Body of pancreas (tissue), 4 donors: ENCODE measurements at regions not wholly inside any gene's neighbourhood (a gene's known extent, or its start where the extent isn't known, plus 50 kb on each side); places are given as distances from the start of the nearest gene placed in this dataset.
"Not testable (repeated sequence)": the region's sequence is repeated elsewhere in the genome, so short reads cannot be mapped to it uniquely, and the experiment has no call there.

Experiments
- ATAC-seq: fragments of 150-250 bp; one replicate; pipeline ENCODE4 v1.9.1; 2016
- DNase-seq, 4 donors: peaks; one replicate each; pipeline ENCODE4 v3.0.0-alpha.2; 2019
- H3K27ac ChIP-seq, 4 donors: fragments of 200-600 bp; sonication (generic); 1 replicate in 3 of 4; 2 replicates in 1 of 4; pipeline versions ENCODE4 v1.5.1 to v1.6.1; 2016 to 2019; ENCODE audit warnings: mild to moderate bottlenecking in 1 of 4, mixed read lengths in 1 of 4, moderate library complexity in 1 of 4
- H3K27me3 ChIP-seq, 2 donors: fragments of 200-600 bp; sonication (generic); one replicate each; pipeline ENCODE4 v1.6.0; 2016; ENCODE audit warnings: mild to moderate bottlenecking in 1 of 2
- H3K36me3 ChIP-seq, 2 donors: fragments of 200-600 bp; sonication (generic); replicated peaks in 1 of 2; 2 replicates each; pipeline ENCODE4 v1.5.1; 2016; ENCODE audit warnings: low read depth in 2 of 2; ENCODE audit not compliant: insufficient read depth in 1 of 2
- H3K4me1 ChIP-seq: fragments of 200-600 bp; sonication (generic); one replicate; pipeline ENCODE4 v1.6.0; 2016
- H3K4me3 ChIP-seq, 2 donors: fragments of 200-600 bp; sonication (generic); 1 replicate in 1 of 2; 2 replicates in 1 of 2; pipeline ENCODE4 v1.5.1; 2016 to 2019
- H3K9me3 ChIP-seq, 3 donors: fragments of 200-600 bp; sonication (generic); 1 replicate in 2 of 3; 2 replicates in 1 of 3; pipeline ENCODE4 v1.5.1; 2016
- CTCF ChIP-seq, 7 experiments: fragments of 450-650 bp in 4 of 7; fragments of 200-600 bp in 3 of 7; sonication (generic) in 3 of 7; IDR thresholded peaks; one replicate each; pipeline ENCODE4 v1.5.1; 2016 to 2019; ENCODE audit warnings: antibody characterized with exemption in 7 of 7
- POLR2A ChIP-seq, 3 donors: fragments of 450-650 bp; IDR thresholded peaks; one replicate each; pipeline ENCODE4 v1.6.1; 2016; ENCODE audit warnings: antibody characterized with exemption in 3 of 3, mild to moderate bottlenecking in 2 of 3
- WGBS, 2 donors: methylation state at CpG; one replicate each; pipeline ENCODE4 v1.1.5; 2017; 5-methylcytosine and 5-hydroxymethylcytosine counted together
- intact Hi-C: fragments of 100-400 bp; cut with DNase I; formaldehyde crosslinking; loops from one replicate; pipeline ENCODE4 v1.15.1; 2023

GRCh38 chr1:166692346-166692745 lies 146.9 kb upstream of the POGK start:
- Histone ChIP-seq H3K4me3 (no peak overlapping the region), H3K4me1 (no peaks in the 10 kb centered on the region), H3K36me3 (no peaks in the 10 kb centered on the region), H3K27me3 (no peaks in the 10 kb centered on the region), H3K9me3 (no peaks in the 10 kb centered on the region), H3K27ac (no peak overlapping the region)
- DNase-seq (no peak), ATAC-seq (no peak)
- TF ChIP-seq POLR2A (IDR thresholded peaks at IDR 0.05) = no peak
- TF ChIP-seq CTCF (IDR thresholded peaks at IDR 0.05) = no peak
- WGBS, 2 donors = 56 to 81% methylated on average over 2 of the region's 2 CpGs
- intact Hi-C loops = no loop called here

- Histone ChIP-seq H3K27me3 (no peaks in the 10 kb centered on the region), H3K27ac (no peak overlapping the region), H3K36me3 (no peaks in the 10 kb centered on the region), H3K4me1 (no peaks in the 10 kb centered on the region), H3K9me3 (no peaks in the 10 kb centered on the region), H3K4me3 (no peak overlapping the region)
- ATAC-seq (no peak), DNase-seq (no peak)
- 70% methylated on average over 4 of the region's 4 CpGs for WGBS, 2 donors
- intact Hi-C loops = no loop called here
- TF ChIP-seq CTCF (IDR thresholded peaks at IDR 0.05) (no peak), POLR2A (IDR thresholded peaks at IDR 0.05) (no peak)
Observed at GRCh38 chr1:166693158-166693557, 146.1 kb upstream of the POGK start.

- intact Hi-C loops = no loop called here
- 44 to 68% methylated on average over 4 of the region's 4 CpGs for WGBS, 2 donors
- no peaks in the 10 kb centered on the region for H3K36me3 ChIP-seq
- H3K9me3 ChIP-seq = no peaks in the 10 kb centered on the region
- TF ChIP-seq POLR2A (IDR thresholded peaks at IDR 0.05) = no peak
- TF ChIP-seq CTCF (IDR thresholded peaks at IDR 0.05) = no peak
- DNase-seq (no peak), ATAC-seq (no peak)
- no peak overlapping the region for H3K27ac ChIP-seq
- H3K27me3 ChIP-seq = no peaks in the 10 kb centered on the region
- H3K4me3 ChIP-seq = no peak overlapping the region
- H3K4me1 ChIP-seq = no peaks in the 10 kb centered on the region
Observed at GRCh38 chr1:166693673-166694297, 145.5 kb upstream of the POGK start.

- TF ChIP-seq POLR2A (IDR thresholded peaks at IDR 0.05) (no peak), CTCF (IDR thresholded peaks at IDR 0.05) (no peak)
- Histone ChIP-seq H3K27me3 (no peaks in the 10 kb centered on the region), H3K36me3 (no peaks in the 10 kb centered on the region), H3K4me3 (no peak overlapping the region), H3K9me3 (no peaks in the 10 kb centered on the region), H3K27ac (no peak overlapping the region), H3K4me1 (no peaks in the 10 kb centered on the region)
- DNase-seq (no peak), ATAC-seq (no peak)
- 45 to 67% methylated on average over 1 of the region's 1 CpG for WGBS, 2 donors
- intact Hi-C loops = no loop called here
Observed at GRCh38 chr1:166695115-166695514, 144.2 kb upstream of the POGK start.

- H3K27ac ChIP-seq, H3K27me3 ChIP-seq, H3K9me3 ChIP-seq, intact Hi-C loops, ATAC-seq, H3K36me3 ChIP-seq, H3K4me1 ChIP-seq, H3K4me3 ChIP-seq, DNase-seq: not testable (repeated sequence)
- WGBS, 2 donors = 60 to 86% methylated on average over 2 of the region's 2 CpGs
Observed at GRCh38 chr1:166695834-166696233, 143.4 kb upstream of the POGK start.
